HepG2 (cell line): ENCODE measurements at regions not wholly inside any gene's neighbourhood (a gene's known extent, or its start where the extent isn't known, plus 50 kb on each side); places are given as distances from the start of the nearest gene placed in this dataset.

ENCODE experiments used
- ATAC-seq: fragments of 200-7000 bp; cut with Tn5 transposase; 3 replicates; pipeline ENCODE4 v1.9.1; 2020; ENCODE audit warnings: mild to moderate bottlenecking, moderate library complexity
- BruUV-seq: library from RNA; stranded (reverse); fragments of 400-500 nt; replicated peaks from 2 replicates; lab custom pipeline; 2021; lab: Mats Ljungman, UMichigan
- CTCF ChIA-PET: fragments of 300-600 bp; formaldehyde crosslinking; extraction: SDS; loops from one replicate; lab custom pipeline; 2021; ENCODE audit warnings: low total read pairs, inconsistent platforms, low intra/inter-chr PET ratio; lab: Yijun Ruan, JAX
- POLR2A ChIA-PET: fragments of 350-600 bp; sonication (Branson Sonifier 250); formaldehyde crosslinking; loops from one replicate; lab custom pipeline; 2020; ENCODE audit warnings: antibody characterized with exemption, inconsistent platforms; lab: Yijun Ruan, JAX
- DNase-seq: peaks from one replicate; pipeline ENCODE4 v3.0.0-alpha.2; 2015; ENCODE audit warnings: low spot score
- FAIRE-seq: peaks from 3 replicates; lab custom pipeline; 2011; peaks lifted over from hg19 to GRCh38; lab: Jason Lieb, UNC
- H2AFZ ChIP-seq: one replicate; pipeline ENCODE4 v1.6.1; 2011; ENCODE audit warnings: low read length, inconsistent platforms
- H3K27ac ChIP-seq: fragments of 300-600 bp; 3 replicates; pipeline ENCODE4 v1.8.0; 2011; ENCODE audit warnings: mixed run types, mild to moderate bottlenecking, mixed read lengths, low read length, inconsistent platforms; ENCODE audit not compliant: insufficient read depth; ENCODE audit errors: extremely low read length
- H3K27me3 ChIP-seq, 2 experiments: fragments of 200-600 bp in 1 of 2; 2 replicates in 1 of 2; 3 replicates in 1 of 2; pipeline versions ENCODE4 v1.6.0 to v1.8.0; 2011; ENCODE audit warnings: low read length in 2 of 2, mild to moderate bottlenecking in 2 of 2, moderate library complexity in 2 of 2, inconsistent platforms in 1 of 2; ENCODE audit not compliant: insufficient read depth in 2 of 2, control insufficient read depth in 1 of 2
- H3K36me3 ChIP-seq, 2 experiments: fragments of 200-600 bp in 1 of 2; replicated peaks in 1 of 2; 2 replicates in 1 of 2; 3 replicates in 1 of 2; pipeline versions ENCODE4 v1.5.1 to v1.8.0; 2011; ENCODE audit warnings: low read length in 2 of 2, inconsistent platforms in 1 of 2; ENCODE audit not compliant: insufficient read depth in 2 of 2, control insufficient read depth in 1 of 2
- H3K4me1 ChIP-seq: 2 replicates; pipeline ENCODE4 v1.5.1; 2012; ENCODE audit warnings: low read length, inconsistent platforms; ENCODE audit not compliant: insufficient read depth
- H3K4me2 ChIP-seq: 2 replicates; pipeline ENCODE4 v1.6.0; 2011; ENCODE audit warnings: low read depth, low read length, inconsistent platforms
- H3K4me3 ChIP-seq, 3 experiments: fragments of 200-600 bp in 1 of 3; sonication (generic), shearing (Covaris generic) in 1 of 3; replicated peaks in 1 of 3; 2 replicates each; pipeline ENCODE4 v1.5.1; 2011 to 2016; ENCODE audit warnings: low read length in 3 of 3, inconsistent platforms in 2 of 3, low read depth in 2 of 3, mild to moderate bottlenecking in 2 of 3, control low read depth in 1 of 3, mixed read lengths in 1 of 3; ENCODE audit not compliant: insufficient read depth in 1 of 3
- H3K79me2 ChIP-seq: one replicate; pipeline ENCODE4 v1.6.1; 2011; ENCODE audit warnings: low read length, inconsistent platforms; ENCODE audit not compliant: insufficient read depth
- H3K9ac ChIP-seq: 2 replicates; pipeline ENCODE4 v1.6.0; 2011; ENCODE audit warnings: mild to moderate bottlenecking, low read depth, low read length, inconsistent platforms; ENCODE audit not compliant: insufficient read depth
- H3K9me3 ChIP-seq: 2 replicates; pipeline ENCODE4 v1.5.1; 2012; ENCODE audit warnings: mild to moderate bottlenecking, low read length
- H4K20me1 ChIP-seq: 2 replicates; pipeline ENCODE4 v1.6.0; 2011; ENCODE audit warnings: inconsistent platforms, mild to moderate bottlenecking, low read length, moderate library complexity; ENCODE audit not compliant: insufficient read depth
- CREB1 ChIP-seq, 2 experiments: fragments of 450-650 bp in 1 of 2; IDR thresholded peaks; 2 replicates each; pipeline ENCODE4 v1.6.1; 2016 to 2017; ENCODE audit warnings: control low read depth in 1 of 2, mild to moderate bottlenecking in 1 of 2, missing compliant biosample characterization in 1 of 2, missing genetic modification characterization in 1 of 2
- MLLT10 ChIP-seq: sonication (generic); formaldehyde crosslinking; IDR thresholded peaks from 2 replicates; pipeline ENCODE4 v1.4.0; 2020; ENCODE audit warnings: missing genetic modification reagents
- SIN3B ChIP-seq: fragments of 150-350 bp; IDR thresholded peaks from 2 replicates; pipeline ENCODE4 v1.6.1; 2014; ENCODE audit warnings: low read length
- SP140L ChIP-seq: sonication (generic); formaldehyde crosslinking; IDR thresholded peaks from 2 replicates; pipeline ENCODE4 v1.4.0; 2020; ENCODE audit warnings: missing genetic modification reagents, borderline replicate concordance
- SP5 ChIP-seq: IDR thresholded peaks from 2 replicates; pipeline ENCODE4 v1.6.1; 2016; ENCODE audit warnings: low read depth, borderline replicate concordance
- ZIK1 ChIP-seq: sonication (generic); formaldehyde crosslinking; IDR thresholded peaks from 2 replicates; pipeline ENCODE4 v1.5.0; 2020; ENCODE audit warnings: mild to moderate bottlenecking, low read depth, missing genetic modification reagents, borderline replicate concordance
- ZNF335 ChIP-seq: sonication (generic); formaldehyde crosslinking; IDR thresholded peaks from 2 replicates; pipeline ENCODE4 v1.4.0; 2020; ENCODE audit warnings: missing genetic modification reagents
- ZNF746 ChIP-seq: sonication (generic); formaldehyde crosslinking; IDR thresholded peaks from 2 replicates; pipeline ENCODE4 v1.8.0; 2022; ENCODE audit warnings: mild to moderate bottlenecking, missing genetic modification reagents
- WGBS: methylation state at CpG from one replicate; pipeline ENCODE4 v1.1.6; 2017; ENCODE audit warnings: low lambda C conversion rate; 5-methylcytosine and 5-hydroxymethylcytosine counted together
- in situ Hi-C: cut with HindIII; loops from 2 replicates; pipeline ENCODE4 v1.10.0; 2017; ENCODE audit warnings: low pct_unique_long_range_greater_than_20kb; ENCODE audit not compliant: extremely low pct_ligation_motif_present
- intact Hi-C: fragments of 100-400 bp; cut with micrococcal nuclease; formaldehyde crosslinking; loops from one replicate; pipeline ENCODE4 v1.10.0; 2022; ENCODE audit not compliant: unreplicated experiment
- TF ChIP-seq, protein P1 (sequence below), 2 experiments: sonication (generic) in 1 of 2; formaldehyde crosslinking in 1 of 2; IDR thresholded peaks; 2 replicates each; pipeline versions ENCODE4 v1.5.1 to v1.6.1; 2011 to 2020; ENCODE audit warnings: borderline replicate concordance in 1 of 2, low read depth in 1 of 2, low read length in 1 of 2, mild to moderate bottlenecking in 1 of 2, missing genetic modification reagents in 1 of 2, moderate library complexity in 1 of 2
- TF ChIP-seq, protein P2 (sequence below): sonication (generic); formaldehyde crosslinking; IDR thresholded peaks from 2 replicates; pipeline ENCODE4 v1.4.0; 2020; ENCODE audit warnings: mild to moderate bottlenecking, missing genetic modification reagents

DNA sequence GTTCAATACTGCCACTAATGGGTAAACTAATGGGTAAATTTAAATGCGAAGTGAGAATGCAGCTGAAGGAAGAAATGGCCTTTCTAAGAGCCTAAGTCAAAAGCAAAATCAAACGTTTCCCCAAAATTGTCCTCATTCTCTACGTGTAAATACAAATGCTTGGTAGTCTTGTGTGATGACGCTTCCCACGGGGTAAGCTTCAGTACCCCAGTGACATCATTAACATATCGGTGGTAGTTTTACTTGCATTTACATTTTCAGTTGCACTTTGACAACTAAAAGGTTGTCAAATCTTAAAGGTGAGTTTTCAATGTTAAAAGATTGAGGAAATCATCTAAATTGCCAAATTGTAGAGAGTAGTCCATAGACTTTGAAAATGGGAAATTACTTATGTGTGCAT, 550.7 kb upstream of the CCNG1 start:
- no peak overlapping the region for H3K27ac ChIP-seq
- no peak overlapping the region for H3K9ac ChIP-seq
- H3K4me3 ChIP-seq = no peak overlapping the region
- ATAC-seq (no peak), DNase-seq (no peak), FAIRE-seq (no peak)
- H3K27me3 ChIP-seq = no peaks in the 10 kb centered on the region
- peaks cover 64% of the 10 kb centered on the region for H3K9me3 ChIP-seq
- no peak overlapping the region for H3K4me2 ChIP-seq
- H3K79me2 ChIP-seq = no peaks in the 10 kb centered on the region
- TF ChIP-seq, protein P1, sequence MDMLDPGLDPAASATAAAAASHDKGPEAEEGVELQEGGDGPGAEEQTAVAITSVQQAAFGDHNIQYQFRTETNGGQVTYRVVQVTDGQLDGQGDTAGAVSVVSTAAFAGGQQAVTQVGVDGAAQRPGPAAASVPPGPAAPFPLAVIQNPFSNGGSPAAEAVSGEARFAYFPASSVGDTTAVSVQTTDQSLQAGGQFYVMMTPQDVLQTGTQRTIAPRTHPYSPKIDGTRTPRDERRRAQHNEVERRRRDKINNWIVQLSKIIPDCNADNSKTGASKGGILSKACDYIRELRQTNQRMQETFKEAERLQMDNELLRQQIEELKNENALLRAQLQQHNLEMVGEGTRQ (IDR thresholded peaks at IDR 0.05; ENCODE audit: low read depth, low read length) = no peak
- TF ChIP-seq, protein P1 (CRISPR knock-in tag; IDR thresholded peaks at IDR 0.05; ENCODE audit: borderline replicate concordance) = no peak
- TF ChIP-seq CREB1 (IDR thresholded peaks at IDR 0.05) (0 out of 2 replicates have a peak, but pooled peaks have one; percentile 17), CREB1 (CRISPR knock-in tag; IDR thresholded peaks at IDR 0.05) (no peak)
- ChIA-PET POLR2A (no interaction called here), CTCF (no interaction called here)
- no peaks in the 10 kb centered on the region for H3K36me3 ChIP-seq
- no TSS peak for BruUV-seq
- H3K4me1 ChIP-seq = no peaks in the 10 kb centered on the region
- 20% methylated on average over 6 of the region's 6 CpGs for WGBS
- intact Hi-C loops = no loop called here
- in situ Hi-C loops = no loop called here
- H4K20me1 ChIP-seq = no peaks in the 10 kb centered on the region
- no peak overlapping the region for H2AFZ ChIP-seq

DNA sequence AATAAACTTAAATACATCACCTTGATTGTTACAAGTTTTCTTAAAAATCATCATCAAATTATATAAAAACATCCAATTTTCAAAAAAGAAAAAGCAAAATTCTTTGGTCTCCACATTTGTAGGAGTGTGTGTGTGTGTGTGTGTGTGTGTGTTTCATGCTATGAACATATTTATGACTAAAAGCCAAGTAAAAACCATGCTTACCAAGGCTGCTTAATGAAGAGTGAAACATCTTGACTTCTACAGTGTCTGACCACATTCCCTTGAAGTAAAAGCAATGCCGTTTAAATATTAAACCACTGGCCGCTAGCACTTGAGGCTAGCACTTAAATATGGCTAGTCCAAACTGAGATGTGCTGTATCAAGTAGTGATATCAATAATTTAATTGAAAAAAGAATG, 549.1 kb upstream of the CCNG1 start:
- Histone ChIP-seq H3K4me1 (no peaks in the 10 kb centered on the region), H2AFZ (no peak overlapping the region), H3K79me2 (no peaks in the 10 kb centered on the region), H3K9ac (no peak overlapping the region), H3K4me3 (no peak overlapping the region), H3K9me3 (peaks cover 61% of the 10 kb centered on the region), H4K20me1 (no peaks in the 10 kb centered on the region), H3K27me3 (no peaks in the 10 kb centered on the region), H3K36me3 (no peaks in the 10 kb centered on the region), H3K4me2 (no peak overlapping the region), H3K27ac (no peak overlapping the region)
- DNase-seq (no peak), FAIRE-seq (no peak), ATAC-seq (no peak)
- 44% methylated on average over 2 of the region's 2 CpGs for WGBS
- no TSS peak for BruUV-seq
- POLR2A ChIA-PET = no interaction called here
- no peak for TF ChIP-seq SP140L
- TF ChIP-seq ZIK1 (CRISPR knock-in tag) = no peak
- TF ChIP-seq SP5 (CRISPR knock-in tag) = no peak
- TF ChIP-seq SIN3B = no peak
- no peak for TF ChIP-seq ZNF335 (CRISPR knock-in tag)
- no peak for TF ChIP-seq ZNF746 (CRISPR knock-in tag)
- TF ChIP-seq, protein P2, sequence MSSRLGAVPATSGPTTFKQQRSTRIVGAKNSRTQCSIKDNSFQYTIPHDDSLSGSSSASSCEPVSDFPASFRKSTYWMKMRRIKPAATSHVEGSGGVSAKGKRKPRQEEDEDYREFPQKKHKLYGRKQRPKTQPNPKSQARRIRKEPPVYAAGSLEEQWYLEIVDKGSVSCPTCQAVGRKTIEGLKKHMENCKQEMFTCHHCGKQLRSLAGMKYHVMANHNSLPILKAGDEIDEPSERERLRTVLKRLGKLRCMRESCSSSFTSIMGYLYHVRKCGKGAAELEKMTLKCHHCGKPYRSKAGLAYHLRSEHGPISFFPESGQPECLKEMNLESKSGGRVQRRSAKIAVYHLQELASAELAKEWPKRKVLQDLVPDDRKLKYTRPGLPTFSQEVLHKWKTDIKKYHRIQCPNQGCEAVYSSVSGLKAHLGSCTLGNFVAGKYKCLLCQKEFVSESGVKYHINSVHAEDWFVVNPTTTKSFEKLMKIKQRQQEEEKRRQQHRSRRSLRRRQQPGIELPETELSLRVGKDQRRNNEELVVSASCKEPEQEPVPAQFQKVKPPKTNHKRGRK (CRISPR knock-in tag) = no peak
- TF ChIP-seq MLLT10 (CRISPR knock-in tag) = no peak
- in situ Hi-C loops (no loop called here), intact Hi-C loops (no loop called here)
- CTCF ChIA-PET = no interaction called here
